HCT116 (cell line): ENCODE measurements at regions not wholly inside any gene's neighbourhood (a gene's known extent, or its start where the extent isn't known, plus 50 kb on each side); places are given as distances from the start of the nearest gene placed in this dataset.

Experiments
- ATAC-seq: fragments of 200-7000 bp; cut with Tn5 transposase; 2 replicates; pipeline ENCODE4 v1.9.1; 2020; ENCODE audit warnings: mild to moderate bottlenecking, moderate library complexity
- BruUV-seq: library from RNA; stranded (reverse); fragments of 400-500 nt; replicated peaks from 2 replicates; lab custom pipeline; 2021; lab: Mats Ljungman, UMichigan
- CTCF ChIA-PET: fragments of 300-600 bp; sonication (Branson Sonifier 250); formaldehyde crosslinking; loops from one replicate; lab custom pipeline; 2021; ENCODE audit warnings: antibody characterized with exemption; lab: Charles Lee
- POLR2A ChIA-PET: fragments of 300-600, 350-600 bp; sonication (Branson Sonifier 250); formaldehyde crosslinking; loops from one replicate; lab custom pipeline; 2021; ENCODE audit warnings: antibody characterized with exemption; lab: Charles Lee
- RAD21 ChIA-PET, 2 experiments: fragments of 300-600 bp; sonication (Branson Sonifier 250); formaldehyde crosslinking; loops; one replicate each; lab custom pipeline; 2023; ENCODE audit warnings: low total read pairs in 2 of 2; ENCODE audit not compliant: uncharacterized antibody in 2 of 2, unreplicated experiment in 2 of 2, low non-redundant PET in 1 of 2; lab: Charles Lee
- DNase-seq: peaks from one replicate; pipeline ENCODE4 v3.0.0-alpha.2; 2010; ENCODE audit warnings: low read depth, low spot score
- H2AFZ ChIP-seq: fragments of 200-600 bp; shearing (Covaris generic), sonication (generic); 2 replicates; pipeline ENCODE4 v1.6.1; 2017; ENCODE audit warnings: low read depth, mixed run types, mixed read lengths, antibody characterized with exemption, low read length; ENCODE audit not compliant: poor library complexity, severe bottlenecking
- H3K27ac ChIP-seq: 2 replicates; pipeline ENCODE4 v1.5.1; 2012; ENCODE audit warnings: low read depth, low read length
- H3K27me3 ChIP-seq: fragments of 200-600 bp; sonication (generic); 2 replicates; pipeline ENCODE4 v1.6.1; 2016; ENCODE audit warnings: mixed run types, low read length, mixed read lengths; ENCODE audit not compliant: insufficient read depth
- H3K36me3 ChIP-seq, 2 experiments: fragments of 200-500 bp in 1 of 2; fragments of 200-600 bp in 1 of 2; sonication (Bioruptor generic) in 1 of 2; sonication (generic) in 1 of 2; 2 replicates each; pipeline versions ENCODE4 v1.5.1 to v1.6.1; 2014 to 2016; ENCODE audit warnings: low read length in 2 of 2, inconsistent platforms in 1 of 2, mixed read lengths in 1 of 2, mixed run types in 1 of 2; ENCODE audit not compliant: insufficient read depth in 2 of 2, control insufficient read depth in 1 of 2
- H3K4me1 ChIP-seq, 2 experiments: fragments of 200-600 bp in 1 of 2; sonication (generic) in 1 of 2; 2 replicates each; pipeline versions ENCODE4 v1.5.1 to v1.6.1; 2012 to 2017; ENCODE audit warnings: low read length in 2 of 2, inconsistent platforms in 1 of 2, mild to moderate bottlenecking in 1 of 2, mixed read lengths in 1 of 2, mixed run types in 1 of 2, moderate library complexity in 1 of 2; ENCODE audit not compliant: insufficient read depth in 2 of 2, control insufficient read depth in 1 of 2
- H3K4me2 ChIP-seq: fragments of 200-600 bp; sonication (generic); 2 replicates; pipeline ENCODE4 v1.6.1; 2017; ENCODE audit warnings: mixed run types, low read length, mixed read lengths
- H3K4me3 ChIP-seq, 2 experiments: fragments of 200-600 bp in 1 of 2; sonication (generic) in 1 of 2; replicated peaks in 1 of 2; 2 replicates each; pipeline ENCODE4 v1.5.1; 2011 to 2016; ENCODE audit warnings: low read length in 2 of 2, control low read depth in 1 of 2, low read depth in 1 of 2, mild to moderate bottlenecking in 1 of 2, mixed read lengths in 1 of 2, mixed run types in 1 of 2
- H3K79me2 ChIP-seq: fragments of 200-600 bp; sonication (generic); 2 replicates; pipeline ENCODE4 v1.6.1; 2017; ENCODE audit warnings: mild to moderate bottlenecking, mixed run types, low read length, moderate library complexity, mixed read lengths; ENCODE audit not compliant: insufficient read depth
- H3K9ac ChIP-seq: fragments of 200-600 bp; sonication (generic); 2 replicates; pipeline ENCODE4 v1.6.1; 2016; ENCODE audit warnings: low read length, mixed read lengths
- H3K9me2 ChIP-seq: fragments of 200-600 bp; sonication (generic), shearing (Covaris generic); 2 replicates; pipeline ENCODE4 v1.6.1; 2017; ENCODE audit warnings: mixed run types, mild to moderate bottlenecking, moderate library complexity; ENCODE audit not compliant: insufficient read depth
- H3K9me3 ChIP-seq, 2 experiments: fragments of 200-500 bp in 1 of 2; fragments of 200-600 bp in 1 of 2; sonication (Bioruptor generic) in 1 of 2; sonication (generic) in 1 of 2; 2 replicates each; pipeline ENCODE4 v1.6.1; 2014 to 2017; ENCODE audit warnings: low read length in 2 of 2, mixed read lengths in 2 of 2, inconsistent platforms in 1 of 2, low read depth in 1 of 2, mild to moderate bottlenecking in 1 of 2, mixed run types in 1 of 2, moderate library complexity in 1 of 2; ENCODE audit not compliant: control insufficient read depth in 1 of 2, insufficient read depth in 1 of 2
- H4K20me1 ChIP-seq: fragments of 200-600 bp; sonication (generic), shearing (Covaris generic); 2 replicates; pipeline ENCODE4 v1.6.1; 2017; ENCODE audit warnings: mixed run types, mild to moderate bottlenecking, moderate library complexity; ENCODE audit not compliant: insufficient read depth
- ATF3 ChIP-seq: IDR thresholded peaks from 2 replicates; pipeline ENCODE4 v1.6.1; 2012
- CBX3 ChIP-seq: IDR thresholded peaks from 2 replicates; pipeline ENCODE4 v1.6.1; 2012; ENCODE audit warnings: low read depth
- CEBPB ChIP-seq: IDR thresholded peaks from 2 replicates; pipeline ENCODE4 v1.6.1; 2012; ENCODE audit warnings: low read depth
- CTCF ChIP-seq, 3 experiments: fragments of 200-600 bp in 1 of 3; sonication (generic) in 1 of 3; IDR thresholded peaks in 2 of 3; conservative IDR thresholded peaks in 1 of 3; 2 replicates each; pipeline ENCODE4 v1.5.1; 2012 to 2017; ENCODE audit warnings: low read depth in 2 of 3, low read length in 2 of 3, antibody characterized with exemption in 1 of 3, borderline replicate concordance in 1 of 3, control low read depth in 1 of 3, mild to moderate bottlenecking in 1 of 3, mixed read lengths in 1 of 3, mixed run types in 1 of 3, moderate library complexity in 1 of 3; ENCODE audit not compliant: insufficient read depth in 1 of 3
- EGR1 ChIP-seq: IDR thresholded peaks from 2 replicates; pipeline ENCODE4 v1.6.1; 2012; ENCODE audit warnings: low read depth
- ELF1 ChIP-seq: IDR thresholded peaks from 2 replicates; pipeline ENCODE4 v1.6.1; 2012; ENCODE audit warnings: low read depth, borderline replicate concordance
- EZH2 ChIP-seq: fragments of 200-600 bp; sonication (generic); IDR thresholded peaks from 2 replicates; pipeline ENCODE4 v1.6.1; 2017; ENCODE audit warnings: antibody characterized with exemption, mixed run types
- EZH2phosphoT487 ChIP-seq: fragments of 200-600 bp; IDR thresholded peaks from 2 replicates; pipeline ENCODE4 v1.6.1; 2018; ENCODE audit warnings: antibody characterized with exemption, borderline replicate concordance
- JUND ChIP-seq: IDR thresholded peaks from 2 replicates; pipeline ENCODE4 v1.6.1; 2012
- MAX ChIP-seq: IDR thresholded peaks from 2 replicates; pipeline ENCODE4 v1.6.1; 2012
- POLR2A ChIP-seq: IDR thresholded peaks from 2 replicates; pipeline ENCODE4 v1.7.0; 2011; ENCODE audit warnings: borderline replicate concordance; ENCODE audit not compliant: insufficient read depth, insufficient read length; ENCODE audit errors: extremely low read depth
- RAD21 ChIP-seq: IDR thresholded peaks from 2 replicates; pipeline ENCODE4 v1.6.1; 2012; ENCODE audit warnings: low read depth, mild to moderate bottlenecking
- REST ChIP-seq: IDR thresholded peaks from 2 replicates; pipeline ENCODE4 v1.6.1; 2012; ENCODE audit warnings: low read depth
- SIN3A ChIP-seq: IDR thresholded peaks from 2 replicates; pipeline ENCODE4 v1.6.1; 2012; ENCODE audit warnings: low read depth
- SP1 ChIP-seq: IDR thresholded peaks from 2 replicates; pipeline ENCODE4 v1.6.1; 2012; ENCODE audit warnings: low read depth
- TCF7L2 ChIP-seq: IDR thresholded peaks from 2 replicates; pipeline ENCODE4 v1.7.0; 2011; ENCODE audit warnings: borderline replicate concordance, inconsistent platforms; ENCODE audit not compliant: insufficient read depth, insufficient read length; ENCODE audit errors: extremely low read depth
- YY1 ChIP-seq: IDR thresholded peaks from 2 replicates; pipeline ENCODE4 v1.6.1; 2011; ENCODE audit warnings: low read length, low read depth, moderate library complexity, mild to moderate bottlenecking; ENCODE audit not compliant: insufficient replicate concordance; ENCODE audit errors: extremely low read depth
- ZBTB33 ChIP-seq: IDR thresholded peaks from 2 replicates; pipeline ENCODE4 v1.6.1; 2011; ENCODE audit warnings: mild to moderate bottlenecking, low read length, moderate library complexity; ENCODE audit not compliant: insufficient replicate concordance; ENCODE audit errors: extremely low read depth
- ZFX ChIP-seq: fragments of 450-650 bp; IDR thresholded peaks from 2 replicates; pipeline ENCODE4 v1.6.1; 2017
- ZNF274 ChIP-seq: fragments of 200-500 bp; sonication (Bioruptor generic); IDR thresholded peaks from 2 replicates; pipeline ENCODE4 v1.6.1; 2014; ENCODE audit warnings: mild to moderate bottlenecking, low read depth, low read length, inconsistent platforms
- intact Hi-C: fragments of 100-400 bp; cut with micrococcal nuclease; formaldehyde crosslinking; loops from 2 replicates; pipeline ENCODE4 v1.10.0; 2022

GRCh38 chr13:78409172-78409571 is 194.2 kb downstream of the POU4F1 start:
- H3K79me2 ChIP-seq = no peaks in the 10 kb centered on the region
- H3K4me1 ChIP-seq = no peaks in the 10 kb centered on the region
- H3K36me3 ChIP-seq = no peaks in the 10 kb centered on the region
- CTCF ChIA-PET = no interaction called here
- no TSS peak for BruUV-seq
- ATAC-seq (no peak), DNase-seq (no peak)
- no peaks in the 10 kb centered on the region for H3K9me2 ChIP-seq
- RAD21 ChIA-PET = no interaction called here
- intact Hi-C loops = no loop called here
- no peak overlapping the region for H2AFZ ChIP-seq
- TF ChIP-seq REST = no peak
- no peak for TF ChIP-seq ELF1
- no peak for TF ChIP-seq CEBPB
- TF ChIP-seq ZBTB33 = no peak
- no peak for TF ChIP-seq YY1
- no peak for TF ChIP-seq EZH2phosphoT487
- TF ChIP-seq EGR1 = no peak
- TF ChIP-seq TCF7L2 = no peak
- no peak for TF ChIP-seq JUND
- no peak for TF ChIP-seq MAX
- no peak for TF ChIP-seq EZH2
- no peak for TF ChIP-seq RAD21
- no peak for TF ChIP-seq CBX3
- no peak for TF ChIP-seq POLR2A
- no peak for TF ChIP-seq CTCF (IDR thresholded peaks at IDR 0.05 in 2 of 3, conservative IDR thresholded peaks at IDR 0.05 in 1 of 3; ENCODE audit: borderline replicate concordance in 1 of 3, insufficient read depth in 1 of 3, low read depth in 2 of 3, low read length in 2 of 3)
- TF ChIP-seq ZFX = no peak
- TF ChIP-seq ZNF274 = no peak
- no peak for TF ChIP-seq SP1
- TF ChIP-seq ATF3 = no peak
- TF ChIP-seq SIN3A = no peak
- POLR2A ChIA-PET = no interaction called here
- H3K27ac ChIP-seq = no peak overlapping the region
- H3K4me3 ChIP-seq = no peak overlapping the region
- H4K20me1 ChIP-seq = no peaks in the 10 kb centered on the region
- H3K9me3 ChIP-seq = 0 out of 4 replicates have a peak, but pooled peaks cover 0 to 3% of the 10 kb centered on the region in 2 experiments
- no peak overlapping the region for H3K4me2 ChIP-seq
- H3K9ac ChIP-seq = no peak overlapping the region
- H3K27me3 ChIP-seq = no peaks in the 10 kb centered on the region
